A549 (cell line): ENCODE measurements at regions not wholly inside any gene's neighbourhood (a gene's known extent, or its start where the extent isn't known, plus 50 kb on each side); places are given as distances from the start of the nearest gene placed in this dataset.

ENCODE experiments used
- ATAC-seq, 2 experiments: fragments of 200-7000 bp in 1 of 2; fragments of >200 bp in 1 of 2; cut with Nextera tagmentation in 1 of 2; cut with Tn5 transposase in 1 of 2; 3 replicates each; pipeline versions ENCODE4 v1.8.0 to v1.9.1; 2018 to 2020; ENCODE audit warnings: mild to moderate bottlenecking in 1 of 2, moderate library complexity in 1 of 2
- CTCF ChIA-PET: fragments of 300-600 bp; sonication (Branson Sonifier 250); formaldehyde crosslinking; extraction: SDS; loops from one replicate; lab custom pipeline; 2021; ENCODE audit warnings: antibody characterized with exemption, inconsistent platforms; lab: Yijun Ruan, JAX
- POLR2A ChIA-PET: fragments of 350-600 bp; formaldehyde crosslinking; extraction: SDS; loops from one replicate; lab custom pipeline; 2021; ENCODE audit warnings: antibody characterized with exemption, inconsistent platforms; lab: Yijun Ruan, JAX
- DNase-seq, 2 experiments: peaks; one replicate each; pipeline versions ENCODE4 v3.0.0 to v3.0.0-alpha.2; 2011 to 2016; ENCODE audit warnings: low read depth in 1 of 2, low spot score in 1 of 2
- FAIRE-seq: peaks from 2 replicates; lab custom pipeline; 2011; peaks lifted over from hg19 to GRCh38; lab: Jason Lieb, UNC
- H3K27ac ChIP-seq, 2 experiments: fragments of >200 bp; sonication (Bioruptor Twin); formaldehyde crosslinking; 3 replicates each; pipeline ENCODE4 v1.5.1; 2016 to 2017
- H3K4me1 ChIP-seq: fragments of >200 bp; sonication (Bioruptor Twin); formaldehyde crosslinking; 3 replicates; pipeline ENCODE4 v1.6.1; 2016
- H3K4me2 ChIP-seq: fragments of >200 bp; sonication (Bioruptor Twin); formaldehyde crosslinking; 3 replicates; pipeline ENCODE4 v1.6.1; 2016
- H3K4me3 ChIP-seq: fragments of >200 bp; sonication (Bioruptor Twin); formaldehyde crosslinking; 3 replicates; pipeline ENCODE4 v1.5.1; 2016
- H3K9me3 ChIP-seq: fragments of >200 bp; sonication (Bioruptor Twin); formaldehyde crosslinking; 3 replicates; pipeline ENCODE4 v1.6.1; 2016
- BHLHE40 ChIP-seq: IDR thresholded peaks from 2 replicates; pipeline ENCODE4 v1.6.1; 2012; ENCODE audit warnings: low read depth, low read length, inconsistent platforms
- CHD2 ChIP-seq: fragments of 150-350 bp; IDR thresholded peaks from 2 replicates; pipeline ENCODE4 v1.6.1; 2014; ENCODE audit warnings: low read length; ENCODE audit not compliant: partially characterized antibody
- FOSB ChIP-seq: fragments of 250-450 bp; sonication (Bioruptor Pico); IDR thresholded peaks from 2 replicates; pipeline ENCODE4 v1.5.0; 2020; ENCODE audit warnings: mild to moderate bottlenecking, moderate library complexity
- FOSL2 ChIP-seq, 2 experiments: fragments of 450-650 bp in 1 of 2; fragments of >200 bp in 1 of 2; sonication (Bioruptor Twin) in 1 of 2; formaldehyde crosslinking; IDR thresholded peaks; 2 replicates each; pipeline versions ENCODE4 v1.5.0 to v1.6.1; 2016 to 2020; ENCODE audit warnings: mild to moderate bottlenecking in 1 of 2, moderate library complexity in 1 of 2
- HMGXB4 ChIP-seq: fragments of 250-450 bp; sonication (Bioruptor Pico); IDR thresholded peaks from 2 replicates; pipeline ENCODE4 v1.5.0; 2021; ENCODE audit warnings: mild to moderate bottlenecking, moderate library complexity, borderline replicate concordance
- HOXA7 ChIP-seq: fragments of 250-450 bp; sonication (Bioruptor Pico); IDR thresholded peaks from 2 replicates; pipeline ENCODE4 v1.5.0; 2020; ENCODE audit warnings: mild to moderate bottlenecking, moderate library complexity
- HOXB13 ChIP-seq: fragments of 250-450 bp; sonication (Bioruptor Pico); IDR thresholded peaks from 2 replicates; pipeline ENCODE4 v1.5.0; 2020; ENCODE audit warnings: low read depth, mild to moderate bottlenecking, moderate library complexity
- JUN ChIP-seq, 2 experiments: fragments of >200 bp; sonication (Bioruptor Twin); formaldehyde crosslinking; IDR thresholded peaks; 2 replicates in 1 of 2; 3 replicates in 1 of 2; pipeline ENCODE4 v1.6.1; 2016 to 2017
- JUNB ChIP-seq: fragments of >200 bp; sonication (Bioruptor Twin); formaldehyde crosslinking; IDR thresholded peaks from 2 replicates; pipeline ENCODE4 v1.6.1; 2016
- MAFK ChIP-seq: fragments of 450-650 bp; IDR thresholded peaks from 2 replicates; pipeline ENCODE4 v1.6.1; 2014; ENCODE audit not compliant: partially characterized antibody
- MYC ChIP-seq: IDR thresholded peaks from 2 replicates; pipeline ENCODE4 v1.6.1; 2012; ENCODE audit warnings: mild to moderate bottlenecking, inconsistent platforms, low read length, improper control_type of control experiment, borderline replicate concordance
- NFE2L2 ChIP-seq: fragments of 150-350 bp; conservative IDR thresholded peaks from 2 replicates; pipeline ENCODE4 v1.6.1; 2014; ENCODE audit warnings: low read length
- POLR2A ChIP-seq: IDR thresholded peaks from 2 replicates; pipeline ENCODE4 v1.6.1; 2012; ENCODE audit warnings: mild to moderate bottlenecking, low read length
- ZC3H11A ChIP-seq: fragments of 450-650 bp; IDR thresholded peaks from 2 replicates; pipeline ENCODE4 v1.6.1; 2014; ENCODE audit warnings: antibody characterized with exemption, mild to moderate bottlenecking
- ZSCAN20 ChIP-seq: fragments of 250-450 bp; sonication (Bioruptor Pico); IDR thresholded peaks from 2 replicates; pipeline ENCODE4 v1.8.0; 2022; ENCODE audit warnings: mild to moderate bottlenecking, moderate library complexity
- WGBS: methylation state at CpG from one replicate; pipeline ENCODE4 v1.1.6; 2017; ENCODE audit errors: missing lambda C conversion rate; 5-methylcytosine and 5-hydroxymethylcytosine counted together
- TF ChIP-seq, protein P1 (sequence below): fragments of >200 bp; sonication (Bioruptor Twin); formaldehyde crosslinking; IDR thresholded peaks from 3 replicates; pipeline ENCODE4 v1.6.1; 2016
- TF ChIP-seq, protein P2 (sequence below): fragments of 450-650 bp; IDR thresholded peaks from 2 replicates; pipeline ENCODE4 v1.6.1; 2014; ENCODE audit warnings: antibody characterized with exemption

DNA sequence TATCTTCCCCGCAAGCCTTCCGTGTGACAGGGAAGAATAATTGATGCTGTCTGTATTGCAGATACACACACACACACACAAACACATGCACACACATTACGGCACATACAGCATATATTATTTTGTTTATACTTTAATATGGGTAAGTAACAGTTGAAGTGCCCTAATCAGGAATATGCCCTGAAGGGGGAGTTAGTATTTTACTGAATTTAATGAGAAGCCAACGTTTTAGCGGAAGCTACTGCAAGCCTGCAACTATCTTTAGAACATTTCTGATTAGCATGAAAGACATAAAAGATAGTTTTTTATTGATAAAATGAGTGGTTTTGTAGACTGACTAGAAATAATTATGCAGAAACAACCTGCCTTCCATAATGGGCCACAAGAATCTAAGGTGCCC lies 296.6 kb upstream of the SLCO3A1 start:
- Histone ChIP-seq H3K4me2 (no peak overlapping the region), H3K4me1 (peaks cover 10% of the 10 kb centered on the region), H3K27ac (no peak overlapping the region), H3K9me3 (no peaks in the 10 kb centered on the region), H3K4me3 (no peak overlapping the region)
- 82% methylated on average over 5 of the region's 5 CpGs for WGBS
- no peak for ATAC-seq
- no peak for TF ChIP-seq FOSB (CRISPR knock-in tag)
- no peak for TF ChIP-seq HOXA7 (CRISPR knock-in tag)
- TF ChIP-seq HMGXB4 (CRISPR knock-in tag), result no peak
- TF ChIP-seq, protein P1, sequence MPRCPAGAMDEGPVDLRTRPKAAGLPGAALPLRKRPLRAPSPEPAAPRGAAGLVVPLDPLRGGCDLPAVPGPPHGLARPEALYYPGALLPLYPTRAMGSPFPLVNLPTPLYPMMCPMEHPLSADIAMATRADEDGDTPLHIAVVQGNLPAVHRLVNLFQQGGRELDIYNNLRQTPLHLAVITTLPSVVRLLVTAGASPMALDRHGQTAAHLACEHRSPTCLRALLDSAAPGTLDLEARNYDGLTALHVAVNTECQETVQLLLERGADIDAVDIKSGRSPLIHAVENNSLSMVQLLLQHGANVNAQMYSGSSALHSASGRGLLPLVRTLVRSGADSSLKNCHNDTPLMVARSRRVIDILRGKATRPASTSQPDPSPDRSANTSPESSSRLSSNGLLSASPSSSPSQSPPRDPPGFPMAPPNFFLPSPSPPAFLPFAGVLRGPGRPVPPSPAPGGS, result no peak
- no peak for TF ChIP-seq BHLHE40
- no peak for TF ChIP-seq CHD2
- no peak for TF ChIP-seq NFE2L2
- no peak for TF ChIP-seq FOSL2 (IDR thresholded peaks at IDR 0.05)
- TF ChIP-seq FOSL2 (CRISPR knock-in tag; IDR thresholded peaks at IDR 0.05), result no peak
- TF ChIP-seq ZC3H11A, result no peak
- TF ChIP-seq HOXB13 (CRISPR knock-in tag), result no peak
- FAIRE-seq, result no peak
- no peak for DNase-seq
- ChIA-PET CTCF (no interaction called here), POLR2A (no interaction called here)

- Histone ChIP-seq H3K4me2 (no peak overlapping the region), H3K27ac (no peak overlapping the region), H3K9me3 (no peaks in the 10 kb centered on the region), H3K4me3 (no peak overlapping the region), H3K4me1 (peaks cover 13% of the 10 kb centered on the region)
- ChIA-PET POLR2A (interaction anchor here (0.6 kb wide), 1 partner anchor 22 kb away, joined by 3 read pairs; no protein-coding TSS in a partner anchor), CTCF (interaction anchor here (1.4 kb wide), 1 partner anchor 22 kb away, joined by 6 read pairs; no protein-coding TSS in a partner anchor)
- FAIRE-seq (no peak), ATAC-seq (no peak), DNase-seq (no peak)
- 92% methylated on average over 3 of the region's 3 CpGs for WGBS
- TF ChIP-seq ZSCAN20 (CRISPR knock-in tag), result no peak
- TF ChIP-seq POLR2A, result no peak
- no peak for TF ChIP-seq MYC
These were observed 294.4 kb upstream of the SLCO3A1 start for GRCh38 chr15:91559066-91559465.

GRCh38 chr15:91561371-91562100 lies 292.0 kb upstream of the SLCO3A1 start:
- FAIRE-seq, result no peak

GRCh38 chr15:91562698-91563097 lies 290.8 kb upstream of the SLCO3A1 start:
- FAIRE-seq, result no peak
- POLR2A ChIA-PET, result no interaction called here
- WGBS, result 67% methylated on average over 2 of the region's 2 CpGs

More at GRCh38 chr15:91561371-91562100, 292.0 kb upstream of the SLCO3A1 start:
- peaks cover 13% of the 10 kb centered on the region for H3K4me1 ChIP-seq
- CTCF ChIA-PET, result interaction anchor here (1.0 to 1.6 kb wide), 4 partner anchors 13 to 145 kb away, joined by 3 to 7 read pairs (median 4); no protein-coding TSS in a partner anchor
- TF ChIP-seq JUN (IDR thresholded peaks at IDR 0.05) (no peak), JUNB (peak; percentile 51; the same call in 1 of the 2 replicates), MAFK (peak; percentile 76), NFE2L2 (peak; percentile 77; the same call in 1 of the 2 replicates)
- TF ChIP-seq, all 56 proteins: peak for 3
- Histone ChIP-seq H3K4me3 (no peak overlapping the region), H3K9me3 (no peaks in the 10 kb centered on the region), H3K4me2 (peak overlapping the region; percentile 37), H3K27ac (peak overlapping the region in 1 of 2 experiments; percentile 8; a peak in 2 of 6 replicates)
- POLR2A ChIA-PET, result interaction anchor here (1.0 to 1.3 kb wide), 2 partner anchors 13 to 25 kb away, joined by 4 to 10 read pairs; no protein-coding TSS in a partner anchor
- WGBS, result 40% methylated on average over 11 of the region's 11 CpGs
- ATAC-seq, result peak; percentile 78 to 91
- peak in 1 of 2 experiments; percentile 63 for DNase-seq

More at GRCh38 chr15:91562698-91563097, 290.8 kb upstream of the SLCO3A1 start:
- DNase-seq (no peak), ATAC-seq (no peak)
- no peak overlapping the region; a peak in 1 of 6 replicates for H3K27ac ChIP-seq
- no peak overlapping the region for H3K4me3 ChIP-seq
- TF ChIP-seq, protein P2, sequence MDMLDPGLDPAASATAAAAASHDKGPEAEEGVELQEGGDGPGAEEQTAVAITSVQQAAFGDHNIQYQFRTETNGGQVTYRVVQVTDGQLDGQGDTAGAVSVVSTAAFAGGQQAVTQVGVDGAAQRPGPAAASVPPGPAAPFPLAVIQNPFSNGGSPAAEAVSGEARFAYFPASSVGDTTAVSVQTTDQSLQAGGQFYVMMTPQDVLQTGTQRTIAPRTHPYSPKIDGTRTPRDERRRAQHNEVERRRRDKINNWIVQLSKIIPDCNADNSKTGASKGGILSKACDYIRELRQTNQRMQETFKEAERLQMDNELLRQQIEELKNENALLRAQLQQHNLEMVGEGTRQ, result no peak
- TF ChIP-seq FOSL2 (IDR thresholded peaks at IDR 0.05), result no peak
- no peak for TF ChIP-seq FOSL2 (CRISPR knock-in tag; IDR thresholded peaks at IDR 0.05)
- no peak overlapping the region for H3K4me2 ChIP-seq
- peaks cover 13% of the 10 kb centered on the region for H3K4me1 ChIP-seq
- CTCF ChIA-PET, result interaction anchor here (1.0 to 1.4 kb wide), 2 partner anchors 24 to 144 kb away, joined by 3 read pairs; no protein-coding TSS in a partner anchor
- no peaks in the 10 kb centered on the region for H3K9me3 ChIP-seq
